GM12873 (cell line): ENCODE measurements at regions not wholly inside any gene's neighbourhood (a gene's known extent, or its start where the extent isn't known, plus 50 kb on each side); places are given as distances from the start of the nearest gene placed in this dataset.

Experiments used
- CTCF ChIP-seq: IDR thresholded peaks from 2 replicates; pipeline ENCODE4 v1.5.1; 2012; ENCODE audit warnings: low read depth, mild to moderate bottlenecking, moderate library complexity, low read length, control low read depth; ENCODE audit not compliant: insufficient read depth; ENCODE audit errors: missing control alignments

GRCh38 chr1:224791362-224791941, 138.0 kb upstream of the DNAH14 start:
- no peak for TF ChIP-seq CTCF

GRCh38 chr1:224795591-224795990, 133.9 kb upstream of the DNAH14 start:
- TF ChIP-seq CTCF: no peak

- TF ChIP-seq CTCF: no peak
These were observed 130.4 kb upstream of the DNAH14 start for GRCh38 chr1:224799083-224799482.

- TF ChIP-seq CTCF: no peak
These were observed 128.9 kb upstream of the DNAH14 start for GRCh38 chr1:224800486-224801119.

DNA sequence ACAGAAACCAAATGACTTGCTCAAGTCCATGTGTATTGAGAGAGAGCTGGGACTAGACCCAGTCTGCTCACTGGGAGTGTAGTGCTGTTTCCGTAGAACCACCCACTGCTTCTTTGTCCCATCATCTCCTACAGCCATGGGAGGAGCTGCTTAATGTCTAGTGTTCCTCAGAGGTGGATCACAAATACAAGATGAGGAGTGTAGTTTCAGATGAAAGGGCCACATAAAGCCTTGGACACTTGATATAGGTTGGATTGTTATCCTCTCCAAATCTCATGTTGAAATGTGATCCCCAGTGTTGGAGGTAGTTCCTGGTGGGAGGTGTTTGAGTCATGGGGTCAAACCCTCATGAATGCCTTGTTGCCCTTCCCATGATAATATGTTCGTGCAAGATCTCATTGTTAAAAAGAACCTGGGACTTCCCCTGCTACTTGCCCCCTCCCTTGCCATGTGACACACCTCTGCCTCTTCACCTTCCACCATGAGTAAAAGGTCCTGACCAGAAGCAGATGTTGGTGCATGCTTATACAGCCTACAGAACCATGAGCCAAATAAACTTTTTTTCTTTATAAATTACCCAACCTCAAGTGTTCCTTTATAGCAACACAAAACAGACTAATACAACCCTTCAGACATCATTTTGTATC, 127.5 kb upstream of the DNAH14 start:
- no peak for TF ChIP-seq CTCF

DNA sequence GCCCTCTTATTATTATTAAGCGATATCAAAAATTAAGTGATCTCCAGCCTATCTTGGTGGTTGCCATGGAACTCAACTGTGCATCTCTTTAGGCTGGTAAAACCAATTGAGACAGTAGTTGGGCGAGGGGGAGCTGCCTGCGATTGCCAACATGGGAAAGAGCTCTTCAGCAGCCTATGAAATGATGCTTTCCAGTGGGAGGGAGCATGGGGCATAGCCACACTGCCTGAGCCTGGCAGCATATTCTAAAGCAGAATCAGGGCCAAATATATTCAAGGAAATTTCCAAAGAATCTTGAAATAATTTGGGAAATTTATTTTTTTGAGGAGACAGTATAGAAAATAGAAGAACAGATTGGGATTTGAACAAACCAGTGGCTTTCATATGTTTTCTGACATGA, 126.9 kb upstream of the DNAH14 start:
- no peak for TF ChIP-seq CTCF

GRCh38 chr1:224804220-224804619, 125.3 kb upstream of the DNAH14 start:
- TF ChIP-seq CTCF: no peak
